ENCODE measurements at regions not wholly inside any gene's neighbourhood (a gene's known extent, or its start where the extent isn't known, plus 50 kb on each side); places are given as distances from the start of the nearest gene placed in this dataset.

DNA sequence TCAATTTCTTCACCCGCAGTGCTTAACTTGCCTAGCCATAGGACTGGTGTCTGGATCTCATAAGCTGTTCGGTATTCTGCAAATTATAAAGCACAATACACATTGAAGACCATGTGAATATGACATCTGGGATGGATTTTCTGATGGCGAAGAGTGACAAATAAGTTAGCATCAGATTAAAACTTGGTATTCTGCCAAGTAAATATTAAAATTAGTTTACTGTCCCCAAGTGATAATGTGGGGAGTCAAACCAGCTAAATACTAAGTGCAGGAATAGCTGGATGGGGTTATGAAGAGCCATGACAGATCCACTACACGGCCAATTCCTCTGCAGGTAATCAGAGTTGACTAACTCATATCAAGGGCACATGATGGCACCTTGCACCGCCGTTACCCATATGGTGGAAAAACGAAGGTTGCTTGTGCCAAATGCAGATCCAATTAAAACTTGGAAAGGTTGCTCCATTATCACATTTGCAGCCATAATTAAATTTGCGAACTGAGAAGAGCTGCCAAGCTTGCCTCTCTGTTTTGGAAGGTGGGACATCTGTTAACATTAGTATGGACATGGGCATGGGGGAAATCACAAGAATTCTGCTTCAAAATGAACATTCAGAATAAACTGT, 114.9 kb upstream of the TOM1L1 start:
- no peak for DNase-seq
- no peak overlapping the region for H3K9ac ChIP-seq (ENCODE audit: low read length)
- H3K4me1 ChIP-seq (ENCODE audit: low read length): no peaks in the 10 kb centered on the region
- H3K4me2 ChIP-seq (ENCODE audit: low read depth, low read length, poor library complexity, severe bottlenecking): no peak overlapping the region
- H3K9me3 ChIP-seq (ENCODE audit: low read length): no peaks in the 10 kb centered on the region
- no peaks in the 10 kb centered on the region for H3K79me2 ChIP-seq (ENCODE audit: low read length)
- no peak overlapping the region for H3K27ac ChIP-seq (ENCODE audit: low read length)
- no peaks in the 10 kb centered on the region for H4K20me1 ChIP-seq (ENCODE audit: insufficient read depth, low read depth, low read length)
- H3K36me3 ChIP-seq (ENCODE audit: insufficient read depth, low read length): no peaks in the 10 kb centered on the region
- H3K4me3 ChIP-seq (ENCODE audit: low read length): no peak overlapping the region
- no peak overlapping the region for H2AFZ ChIP-seq (ENCODE audit: low read length)
- no peaks in the 10 kb centered on the region for H3K27me3 ChIP-seq (ENCODE audit: low read length)
- no peaks in the 10 kb centered on the region for H3K9me2 ChIP-seq (replicated peaks; ENCODE audit: insufficient read depth, low read length)

DNA sequence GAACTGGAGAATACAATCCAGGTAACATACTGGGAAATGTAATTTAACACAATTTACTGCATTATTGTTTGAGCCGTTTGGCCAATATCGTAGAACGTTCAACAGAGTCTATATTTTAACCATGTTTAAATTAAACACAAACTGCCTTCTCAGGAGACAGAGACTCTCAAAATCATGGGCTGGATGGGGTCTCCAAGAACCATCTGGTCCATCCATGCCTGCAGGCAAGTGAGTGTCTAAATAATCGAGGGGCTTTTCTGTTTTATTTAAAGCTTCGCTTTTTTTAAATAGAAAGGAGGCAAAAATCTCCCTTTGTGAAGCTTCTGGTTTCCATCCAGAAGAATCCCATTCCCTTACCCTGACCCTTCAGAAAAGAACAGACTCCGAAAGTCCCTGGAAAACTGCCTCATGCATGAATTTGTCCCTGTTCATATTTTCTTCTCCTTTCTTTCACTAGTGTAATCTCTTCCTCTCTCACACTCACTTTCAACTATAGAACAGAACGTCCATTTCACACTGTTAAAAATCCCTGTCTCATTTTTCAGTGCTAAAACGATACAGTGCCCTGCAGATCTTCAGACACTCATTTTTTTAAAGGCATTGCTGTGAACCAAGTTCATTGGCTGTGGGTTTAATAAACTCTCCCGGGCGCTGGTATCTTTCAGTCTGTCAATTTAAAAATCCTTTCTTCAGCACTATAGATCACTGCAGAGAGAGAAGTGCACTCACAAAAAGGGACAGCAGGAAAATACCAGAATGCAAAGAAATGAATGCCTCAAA, 111.4 kb upstream of the TOM1L1 start:
- H3K4me2 ChIP-seq (ENCODE audit: low read depth, low read length, poor library complexity, severe bottlenecking): no peak overlapping the region
- no peaks in the 10 kb centered on the region for H3K4me1 ChIP-seq (ENCODE audit: low read length)
- no peak overlapping the region for H3K4me3 ChIP-seq (ENCODE audit: low read length)
- no peak overlapping the region for H2AFZ ChIP-seq (ENCODE audit: low read length)
- no peaks in the 10 kb centered on the region for H3K9me2 ChIP-seq (replicated peaks; ENCODE audit: insufficient read depth, low read length)
- H3K27me3 ChIP-seq (ENCODE audit: low read length): no peaks in the 10 kb centered on the region
- H3K9me3 ChIP-seq (ENCODE audit: low read length): no peaks in the 10 kb centered on the region
- no peak for DNase-seq
- H3K27ac ChIP-seq (ENCODE audit: low read length): no peak overlapping the region
- H4K20me1 ChIP-seq (ENCODE audit: insufficient read depth, low read depth, low read length): no peaks in the 10 kb centered on the region
- no peak overlapping the region for H3K9ac ChIP-seq (ENCODE audit: low read length)
- no peaks in the 10 kb centered on the region for H3K36me3 ChIP-seq (ENCODE audit: insufficient read depth, low read length)
- no peaks in the 10 kb centered on the region for H3K79me2 ChIP-seq (ENCODE audit: low read length)

DNA sequence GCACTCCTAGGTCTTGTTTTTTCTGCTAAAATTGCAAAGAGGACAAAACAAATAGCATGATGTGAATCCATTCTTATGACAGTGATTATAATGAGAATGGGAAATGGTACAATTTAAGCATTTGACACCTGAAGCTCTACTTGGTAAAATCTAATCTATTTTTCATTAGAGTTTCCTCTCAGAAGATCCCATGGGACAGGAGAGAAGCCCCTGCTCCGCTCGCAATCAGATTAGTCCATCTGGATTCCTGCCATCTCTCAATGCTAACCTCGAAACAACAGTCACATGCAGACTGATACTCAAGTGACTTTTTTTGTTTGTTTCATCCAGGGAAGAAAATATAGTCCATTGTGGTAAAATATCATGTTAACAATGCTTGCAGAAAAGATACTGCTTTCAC, 107.4 kb upstream of the TOM1L1 start:
- no peaks in the 10 kb centered on the region for H3K27me3 ChIP-seq (ENCODE audit: low read length)
- no peak overlapping the region for H2AFZ ChIP-seq (ENCODE audit: low read length)
- H3K9ac ChIP-seq (ENCODE audit: low read length): no peak overlapping the region
- H3K36me3 ChIP-seq (ENCODE audit: insufficient read depth, low read length): no peaks in the 10 kb centered on the region
- H3K9me3 ChIP-seq (ENCODE audit: low read length): no peaks in the 10 kb centered on the region
- DNase-seq: no peak
- H3K4me2 ChIP-seq (ENCODE audit: low read depth, low read length, poor library complexity, severe bottlenecking): no peak overlapping the region
- H3K27ac ChIP-seq (ENCODE audit: low read length): no peak overlapping the region
- no peak overlapping the region for H3K4me3 ChIP-seq (ENCODE audit: low read length)
- no peaks in the 10 kb centered on the region for H4K20me1 ChIP-seq (ENCODE audit: insufficient read depth, low read depth, low read length)
- H3K4me1 ChIP-seq (ENCODE audit: low read length): no peaks in the 10 kb centered on the region
- H3K9me2 ChIP-seq (replicated peaks; ENCODE audit: insufficient read depth, low read length): no peaks in the 10 kb centered on the region
- H3K79me2 ChIP-seq (ENCODE audit: low read length): no peaks in the 10 kb centered on the region

DNA sequence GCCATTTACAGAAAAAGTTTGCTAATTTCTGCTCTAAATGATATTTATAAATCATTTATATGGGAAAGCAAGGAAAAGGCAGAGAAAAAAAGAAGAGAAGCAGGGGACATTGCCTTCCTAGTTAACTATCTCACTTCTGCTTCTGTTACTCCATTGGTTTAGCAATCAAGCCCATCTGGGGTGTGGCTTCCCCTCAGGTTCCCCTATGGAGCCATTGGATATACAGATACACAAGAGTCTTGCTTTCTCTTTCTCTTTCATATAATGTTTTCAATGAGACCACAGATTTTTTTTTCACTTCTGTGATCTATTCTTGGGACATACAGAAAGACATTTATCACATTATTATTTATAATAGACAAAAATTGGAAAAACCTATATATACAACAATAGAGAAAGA, 105.6 kb upstream of the TOM1L1 start:
- no peak overlapping the region for H2AFZ ChIP-seq (ENCODE audit: low read length)
- H3K4me3 ChIP-seq (ENCODE audit: low read length): no peak overlapping the region
- DNase-seq: no peak
- no peaks in the 10 kb centered on the region for H3K27me3 ChIP-seq (ENCODE audit: low read length)
- no peak overlapping the region for H3K27ac ChIP-seq (ENCODE audit: low read length)
- no peak overlapping the region for H3K9ac ChIP-seq (ENCODE audit: low read length)
- H3K4me2 ChIP-seq (ENCODE audit: low read depth, low read length, poor library complexity, severe bottlenecking): no peak overlapping the region
- no peaks in the 10 kb centered on the region for H4K20me1 ChIP-seq (ENCODE audit: insufficient read depth, low read depth, low read length)
- no peaks in the 10 kb centered on the region for H3K36me3 ChIP-seq (ENCODE audit: insufficient read depth, low read length)
- no peaks in the 10 kb centered on the region; the same call in 1 of the 2 replicates for H3K9me3 ChIP-seq (ENCODE audit: low read length)
- H3K9me2 ChIP-seq (replicated peaks; ENCODE audit: insufficient read depth, low read length): no peaks in the 10 kb centered on the region
- no peaks in the 10 kb centered on the region for H3K79me2 ChIP-seq (ENCODE audit: low read length)
- no peaks in the 10 kb centered on the region for H3K4me1 ChIP-seq (ENCODE audit: low read length)

DNA sequence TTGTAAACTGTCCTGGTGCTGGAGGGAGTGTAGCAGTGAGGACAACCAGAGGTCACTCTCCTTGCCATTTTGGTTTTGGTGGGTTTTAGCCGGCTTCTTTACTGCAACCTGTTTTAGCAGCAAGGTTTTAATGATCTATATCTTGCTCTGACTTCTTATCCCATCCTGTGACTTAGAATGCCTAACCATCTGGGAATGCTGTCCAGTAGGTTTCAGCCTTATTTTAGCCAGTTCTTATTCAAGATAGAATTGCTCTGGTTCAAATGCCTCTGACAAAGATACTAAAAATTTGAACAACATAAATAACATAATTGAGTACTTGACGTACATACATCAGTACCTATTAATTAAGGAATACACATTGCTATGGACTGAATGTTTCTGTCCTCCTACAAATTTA, 93.3 kb upstream of the TOM1L1 start:
- H3K36me3 ChIP-seq (ENCODE audit: insufficient read depth, low read length): no peaks in the 10 kb centered on the region
- no peak overlapping the region for H3K4me2 ChIP-seq (ENCODE audit: low read depth, low read length, poor library complexity, severe bottlenecking)
- H3K79me2 ChIP-seq (ENCODE audit: low read length): no peaks in the 10 kb centered on the region
- no peak overlapping the region for H3K27ac ChIP-seq (ENCODE audit: low read length)
- no peaks in the 10 kb centered on the region for H3K4me1 ChIP-seq (ENCODE audit: low read length)
- DNase-seq: no peak
- no peak overlapping the region for H2AFZ ChIP-seq (ENCODE audit: low read length)
- H3K27me3 ChIP-seq (ENCODE audit: low read length): no peaks in the 10 kb centered on the region
- no peaks in the 10 kb centered on the region for H3K9me3 ChIP-seq (ENCODE audit: low read length)
- H3K4me3 ChIP-seq (ENCODE audit: low read length): no peak overlapping the region
- H4K20me1 ChIP-seq (ENCODE audit: insufficient read depth, low read depth, low read length): no peaks in the 10 kb centered on the region
- no peak overlapping the region for H3K9ac ChIP-seq (ENCODE audit: low read length)
- H3K9me2 ChIP-seq (replicated peaks; ENCODE audit: insufficient read depth, low read length): no peaks in the 10 kb centered on the region

DNA sequence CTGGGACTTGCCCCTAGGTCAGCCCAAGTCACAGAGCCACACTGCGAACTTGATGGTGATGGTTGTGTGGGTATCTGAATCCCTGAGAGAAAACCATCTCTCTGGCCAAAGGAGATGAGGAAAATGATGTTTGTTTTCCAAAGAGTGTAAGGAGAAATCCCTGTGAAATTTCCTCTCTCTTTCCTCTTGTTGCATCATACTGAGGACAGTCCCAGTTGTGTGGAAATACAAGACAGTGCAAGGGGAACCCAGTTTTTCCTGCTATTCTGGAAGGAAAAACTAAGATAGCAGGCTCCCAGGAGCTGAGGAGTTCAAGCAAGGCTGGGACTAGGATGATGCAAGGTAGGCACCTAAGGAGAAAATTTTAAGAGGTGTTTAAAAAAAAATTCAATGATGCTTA, 86.8 kb upstream of the TOM1L1 start:
- no peaks in the 10 kb centered on the region for H3K4me1 ChIP-seq (ENCODE audit: low read length)
- no peak overlapping the region for H3K27ac ChIP-seq (ENCODE audit: low read length)
- DNase-seq: no peak
- H3K79me2 ChIP-seq (ENCODE audit: low read length): no peaks in the 10 kb centered on the region
- no peaks in the 10 kb centered on the region for H4K20me1 ChIP-seq (ENCODE audit: insufficient read depth, low read depth, low read length)
- H3K4me3 ChIP-seq (ENCODE audit: low read length): no peak overlapping the region
- H3K4me2 ChIP-seq (ENCODE audit: low read depth, low read length, poor library complexity, severe bottlenecking): no peak overlapping the region
- H3K9me3 ChIP-seq (ENCODE audit: low read length): no peaks in the 10 kb centered on the region
- no peak overlapping the region for H3K9ac ChIP-seq (ENCODE audit: low read length)
- no peaks in the 10 kb centered on the region for H3K36me3 ChIP-seq (ENCODE audit: insufficient read depth, low read length)
- H3K9me2 ChIP-seq (replicated peaks; ENCODE audit: insufficient read depth, low read length): no peaks in the 10 kb centered on the region
- no peaks in the 10 kb centered on the region for H3K27me3 ChIP-seq (ENCODE audit: low read length)
- no peak overlapping the region for H2AFZ ChIP-seq (ENCODE audit: low read length)

DNA sequence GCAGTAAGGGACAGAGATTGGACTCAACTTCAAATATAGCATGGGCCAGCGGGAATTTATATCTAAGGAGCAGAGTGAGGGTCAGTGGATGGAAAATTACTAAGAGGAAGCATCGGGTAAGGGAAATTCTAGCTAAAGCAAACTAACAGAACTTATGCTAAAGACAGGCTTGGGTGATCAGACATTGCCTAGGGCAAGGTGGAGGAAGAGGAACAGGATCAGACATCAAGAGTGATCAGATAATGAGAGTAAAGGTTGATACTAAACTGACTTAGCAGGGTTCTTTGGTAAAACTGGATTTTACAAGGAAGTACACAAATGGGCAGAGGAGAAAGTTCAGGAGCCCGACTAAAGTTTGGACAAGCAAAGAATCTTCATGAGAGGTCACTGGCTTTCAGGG, 86.3 kb upstream of the TOM1L1 start:
- Histone ChIP-seq H3K79me2 (ENCODE audit: low read length) (no peaks in the 10 kb centered on the region), H4K20me1 (ENCODE audit: insufficient read depth, low read depth, low read length) (no peaks in the 10 kb centered on the region), H2AFZ (ENCODE audit: low read length) (no peak overlapping the region), H3K36me3 (ENCODE audit: insufficient read depth, low read length) (no peaks in the 10 kb centered on the region), H3K27ac (ENCODE audit: low read length) (no peak overlapping the region), H3K27me3 (ENCODE audit: low read length) (no peaks in the 10 kb centered on the region), H3K9me2 (replicated peaks; ENCODE audit: insufficient read depth, low read length) (no peaks in the 10 kb centered on the region), H3K4me1 (ENCODE audit: low read length) (no peaks in the 10 kb centered on the region), H3K4me2 (ENCODE audit: low read depth, low read length, poor library complexity, severe bottlenecking) (no peak overlapping the region), H3K9me3 (ENCODE audit: low read length) (no peaks in the 10 kb centered on the region), H3K9ac (ENCODE audit: low read length) (no peak overlapping the region), H3K4me3 (ENCODE audit: low read length) (no peak overlapping the region)
- DNase-seq: no peak

DNA sequence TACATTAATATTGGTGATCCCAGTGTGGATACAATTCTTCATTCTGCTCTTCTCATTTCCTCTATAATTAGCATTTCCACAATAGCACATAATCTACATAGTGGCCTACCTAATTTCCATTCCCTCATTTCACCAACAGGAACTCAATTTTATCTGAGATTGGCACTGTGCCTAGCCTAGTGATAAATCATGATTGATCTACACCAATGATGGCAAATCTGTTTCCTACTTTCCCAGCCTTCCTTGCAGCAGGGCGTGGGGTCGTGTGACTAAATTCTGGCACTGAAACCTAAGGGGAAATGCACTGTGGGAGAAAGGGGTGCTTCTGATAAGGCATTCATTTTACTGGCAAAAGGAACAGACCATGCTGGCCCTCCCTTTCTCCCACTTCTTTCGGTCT, 66.6 kb upstream of the TOM1L1 start:
- no peak for DNase-seq
- H3K4me1 ChIP-seq (ENCODE audit: low read length): no peaks in the 10 kb centered on the region
- no peak overlapping the region for H3K4me2 ChIP-seq (ENCODE audit: low read depth, low read length, poor library complexity, severe bottlenecking)
- no peak overlapping the region for H3K27ac ChIP-seq (ENCODE audit: low read length)
- H3K79me2 ChIP-seq (ENCODE audit: low read length): no peaks in the 10 kb centered on the region
- no peaks in the 10 kb centered on the region for H4K20me1 ChIP-seq (ENCODE audit: insufficient read depth, low read depth, low read length)
- H3K9me2 ChIP-seq (replicated peaks; ENCODE audit: insufficient read depth, low read length): no peaks in the 10 kb centered on the region
- no peaks in the 10 kb centered on the region for H3K9me3 ChIP-seq (ENCODE audit: low read length)
- H3K36me3 ChIP-seq (ENCODE audit: insufficient read depth, low read length): no peaks in the 10 kb centered on the region
- H3K9ac ChIP-seq (ENCODE audit: low read length): no peak overlapping the region
- H3K27me3 ChIP-seq (ENCODE audit: low read length): no peaks in the 10 kb centered on the region
- H3K4me3 ChIP-seq (ENCODE audit: low read length): no peak overlapping the region
- no peak overlapping the region for H2AFZ ChIP-seq (ENCODE audit: low read length)
